ENCODE measurements at regions not wholly inside any gene's neighbourhood (a gene's known extent, or its start where the extent isn't known, plus 50 kb on each side); places are given as distances from the start of the nearest gene placed in this dataset.

GRCh38 chr15:39106950-39107349 is 473.9 kb upstream of the THBS1 start:
- ChIA-PET CTCF (interaction anchor here (0.7 kb wide), 1 partner anchor 9 kb away, joined by 3 read pairs; no protein-coding TSS in a partner anchor), POLR2A (ENCODE audit: low non-redundant PET) (no interaction called here)
- H3K27ac ChIP-seq, result no peak overlapping the region
- no peak for DNase-seq (ENCODE audit: low spot score)
- no peak for TF ChIP-seq CTCF (conservative IDR thresholded peaks at IDR 0.05; ENCODE audit: low read depth)

DNA sequence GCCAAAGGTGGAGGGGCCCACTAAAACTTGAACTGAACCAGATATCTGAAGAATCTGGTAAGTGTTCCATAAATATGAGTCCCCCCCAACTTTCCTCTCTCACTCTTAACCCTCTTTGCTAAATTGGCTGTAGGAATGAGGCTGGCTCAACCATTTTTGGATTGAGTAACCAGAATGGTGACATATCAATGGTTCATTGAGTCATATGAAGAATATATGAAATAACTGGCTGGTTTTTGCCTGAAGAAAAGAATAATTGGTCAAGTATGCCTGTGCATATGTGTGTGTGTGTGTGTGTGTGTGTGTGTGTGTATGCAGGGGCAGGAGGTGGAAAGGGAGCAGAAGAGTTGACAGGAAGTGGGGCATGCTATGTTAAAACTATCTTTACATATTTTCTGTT is 472.9 kb upstream of the THBS1 start:
- POLR2A ChIA-PET (ENCODE audit: low non-redundant PET), result no interaction called here

DNA sequence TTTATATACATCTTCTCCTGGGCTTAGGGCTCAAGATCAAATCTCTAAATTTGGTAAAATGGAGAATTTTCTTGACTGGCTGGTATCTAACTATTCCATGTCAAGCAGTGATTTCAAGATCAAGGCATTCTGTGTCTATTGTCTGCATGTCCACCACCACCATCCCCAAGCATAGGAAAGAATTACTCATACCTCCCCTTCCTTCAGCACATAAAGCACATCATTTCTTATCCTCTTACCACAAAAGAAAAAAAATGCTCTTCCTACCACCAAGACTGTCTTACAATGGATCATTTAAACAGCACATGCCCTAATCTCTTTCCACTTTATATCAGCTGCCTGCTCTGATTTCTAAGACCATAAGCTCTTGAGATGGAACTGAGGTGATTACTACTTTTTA is 470.5 kb upstream of the THBS1 start:
- no peak for DNase-seq (ENCODE audit: low spot score)

More for the DNA sequence above, 472.9 kb upstream of the THBS1 start:
- no peak for TF ChIP-seq CTCF (conservative IDR thresholded peaks at IDR 0.05; ENCODE audit: low read depth)
- CTCF ChIA-PET, result no interaction called here
- no peak for DNase-seq (ENCODE audit: low spot score)
- no peak overlapping the region for H3K27ac ChIP-seq

DNA sequence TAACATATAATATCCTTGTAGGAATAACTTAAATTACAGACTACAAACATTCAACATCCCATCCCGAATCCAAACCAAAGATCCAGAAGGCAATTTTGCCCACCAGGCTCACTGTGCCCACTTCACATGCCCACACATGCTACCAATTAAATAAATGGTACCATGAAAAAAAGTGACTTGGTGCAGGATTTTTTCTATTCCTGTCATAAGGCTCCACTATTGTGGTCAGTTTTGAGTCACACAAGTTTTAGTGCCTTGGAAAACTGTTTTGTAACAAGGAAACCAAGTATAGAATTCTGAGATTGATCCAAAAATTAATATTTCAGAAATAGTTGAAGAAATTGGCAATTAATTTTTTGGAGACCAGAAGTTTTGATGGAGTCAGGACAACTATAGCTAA is 470.1 kb upstream of the THBS1 start:
- POLR2A ChIA-PET (ENCODE audit: low non-redundant PET), result no interaction called here
- TF ChIP-seq CTCF (conservative IDR thresholded peaks at IDR 0.05; ENCODE audit: low read depth), result no peak
- DNase-seq (ENCODE audit: low spot score), result no peak
- CTCF ChIA-PET, result interaction anchor here (0.7 kb wide), 1 partner anchor 1411 kb away, joined by 3 read pairs; no protein-coding TSS in a partner anchor
- no peak overlapping the region for H3K27ac ChIP-seq

More for the DNA sequence above, 470.5 kb upstream of the THBS1 start:
- POLR2A ChIA-PET (ENCODE audit: low non-redundant PET), result no interaction called here
- CTCF ChIA-PET, result interaction anchor here (0.7 kb wide), 1 partner anchor 1410 kb away, joined by 3 read pairs; no protein-coding TSS in a partner anchor
- no peak for TF ChIP-seq CTCF (conservative IDR thresholded peaks at IDR 0.05; ENCODE audit: low read depth)
- H3K27ac ChIP-seq, result no peak overlapping the region

- TF ChIP-seq CTCF (conservative IDR thresholded peaks at IDR 0.05; ENCODE audit: low read depth), result no peak
- ChIA-PET POLR2A (ENCODE audit: low non-redundant PET) (interaction anchor here (0.6 kb wide), 1 partner anchor 8 kb away, joined by 4 read pairs; no protein-coding TSS in a partner anchor), CTCF (interaction anchor here (0.7 to 1.1 kb wide), 3 partner anchors 28 to 482 kb away, joined by 3 to 4 read pairs (median 3); no protein-coding TSS in a partner anchor)
- H3K27ac ChIP-seq, result no peak overlapping the region
- DNase-seq (ENCODE audit: low spot score), result no peak
Measured at GRCh38 chr15:39113741-39114140, 467.1 kb upstream of the THBS1 start.

- TF ChIP-seq CTCF (conservative IDR thresholded peaks at IDR 0.05; ENCODE audit: low read depth), result no peak
- ChIA-PET CTCF (interaction anchor here (0.7 to 1.5 kb wide), 3 partner anchors 7 to 27 kb away, joined by 3 read pairs; no protein-coding TSS in a partner anchor), POLR2A (ENCODE audit: low non-redundant PET) (no interaction called here)
- DNase-seq (ENCODE audit: low spot score), result peak; percentile 24
- peak overlapping the region; percentile 38 for H3K27ac ChIP-seq
Measured at GRCh38 chr15:39114690-39115378, 466.0 kb upstream of the THBS1 start.

All from RWPE1 (cell line).